Lower leg skin (tissue), 4 donors: ENCODE measurements at regions not wholly inside any gene's neighbourhood (a gene's known extent, or its start where the extent isn't known, plus 50 kb on each side); places are given as distances from the start of the nearest gene placed in this dataset.
"Not testable (repeated sequence)": the region's sequence is repeated elsewhere in the genome, so short reads cannot be mapped to it uniquely, and the experiment has no call there.

ENCODE experiments used
- DNase-seq, 2 donors: peaks; one replicate each; pipeline ENCODE4 v3.0.0-alpha.2; 2019; ENCODE audit warnings: low spot score in 2 of 2
- H3K4me3 ChIP-seq: fragments of 200-600 bp; sonication (generic); 2 replicates; pipeline ENCODE4 v1.5.1; 2017; ENCODE audit warnings: mild to moderate bottlenecking, low read depth; ENCODE audit not compliant: poor library complexity, severe bottlenecking
- CTCF ChIP-seq, 3 donors: fragments of 450-650 bp; IDR thresholded peaks; one replicate each; pipeline ENCODE4 v1.5.1; 2016; ENCODE audit warnings: antibody characterized with exemption in 3 of 3, mild to moderate bottlenecking in 3 of 3, moderate library complexity in 2 of 3
- POLR2A ChIP-seq, 2 donors: fragments of 450-650 bp; IDR thresholded peaks; one replicate each; pipeline ENCODE4 v1.6.1; 2016 to 2017; ENCODE audit warnings: antibody characterized with exemption in 2 of 2, mild to moderate bottlenecking in 1 of 2, moderate library complexity in 1 of 2
- WGBS, 2 donors: methylation state at CpG; one replicate each; pipeline ENCODE4 v1.1.5; 2018; 5-methylcytosine and 5-hydroxymethylcytosine counted together
- intact Hi-C: fragments of 100-400 bp; cut with DNase I; formaldehyde crosslinking; loops from one replicate; pipeline ENCODE4 v1.15.0; 2023; ENCODE audit warnings: low total_unique reads

- no peak for DNase-seq
- H3K4me3 ChIP-seq = no peak overlapping the region
- TF ChIP-seq CTCF (IDR thresholded peaks at IDR 0.05) = no peak
- no peak for TF ChIP-seq POLR2A (IDR thresholded peaks at IDR 0.05)
- intact Hi-C loops = no loop called here
- 73 to 84% methylated on average over 4 of the region's 4 CpGs for WGBS, 2 donors
Observed at GRCh38 chr5:30368064-30368463, 825.4 kb upstream of the CDH6 start.

- intact Hi-C loops, H3K4me3 ChIP-seq, DNase-seq: not testable (repeated sequence)
- WGBS, 2 donors = 89 to 93% methylated on average over 7 to 8 of the region's 8 CpGs
Observed at GRCh38 chr5:30365031-30365430, 828.5 kb upstream of the CDH6 start.

- 81 to 82% methylated on average over 1 of the region's 1 CpG for WGBS, 2 donors
- TF ChIP-seq CTCF (IDR thresholded peaks at IDR 0.05) (no peak), POLR2A (IDR thresholded peaks at IDR 0.05) (no peak)
- intact Hi-C loops = no loop called here
- no peak overlapping the region for H3K4me3 ChIP-seq
- DNase-seq = no peak
Observed at GRCh38 chr5:30357371-30357770, 836.1 kb upstream of the CDH6 start.

- H3K4me3 ChIP-seq = no peak overlapping the region
- intact Hi-C loops = no loop called here
- DNase-seq = no peak
- 68 to 73% methylated on average over 5 of the region's 5 CpGs for WGBS, 2 donors
- TF ChIP-seq CTCF (IDR thresholded peaks at IDR 0.05) = no peak
- TF ChIP-seq POLR2A (IDR thresholded peaks at IDR 0.05) = no peak
Observed at GRCh38 chr5:30355675-30356074, 837.8 kb upstream of the CDH6 start.

GRCh38 chr5:30347858-30348257, 845.6 kb upstream of the CDH6 start:
- no peak overlapping the region for H3K4me3 ChIP-seq
- intact Hi-C loops = no loop called here
- DNase-seq = no peak
- 78 to 82% methylated on average over 3 of the region's 3 CpGs for WGBS, 2 donors
- TF ChIP-seq CTCF (IDR thresholded peaks at IDR 0.05) = no peak
- no peak for TF ChIP-seq POLR2A (IDR thresholded peaks at IDR 0.05)

GRCh38 chr5:30345539-30346345, 847.7 kb upstream of the CDH6 start:
- DNase-seq, H3K4me3 ChIP-seq, intact Hi-C loops: not testable (repeated sequence)
- 76 to 88% methylated on average over 22 to 36 of the region's 50 CpGs for WGBS, 2 donors

GRCh38 chr5:30343707-30344106, 849.8 kb upstream of the CDH6 start:
- TF ChIP-seq POLR2A (IDR thresholded peaks at IDR 0.05) (no peak), CTCF (IDR thresholded peaks at IDR 0.05) (no peak)
- no peak for DNase-seq
- 58 to 76% methylated on average over 3 of the region's 3 CpGs for WGBS, 2 donors
- H3K4me3 ChIP-seq = no peak overlapping the region
- intact Hi-C loops = loop anchor here (5.0 kb wide), 1 partner anchor 489 kb away; no protein-coding TSS in a partner anchor
